HL-60 (cell line): ENCODE measurements at regions not wholly inside any gene's neighbourhood (a gene's known extent, or its start where the extent isn't known, plus 50 kb on each side); places are given as distances from the start of the nearest gene placed in this dataset.

Source experiments
- TF ChIP-seq, protein P1 (sequence below): IDR thresholded peaks from one replicate; pipeline ENCODE4 v1.5.1; 2011; ENCODE audit warnings: low read length, control low read depth, inconsistent platforms; ENCODE audit not compliant: insufficient read depth
- TF ChIP-seq, protein P2 (sequence below): IDR thresholded peaks from 2 replicates; pipeline ENCODE4 v1.6.1; 2012; ENCODE audit warnings: low read depth; ENCODE audit not compliant: insufficient replicate concordance

DNA sequence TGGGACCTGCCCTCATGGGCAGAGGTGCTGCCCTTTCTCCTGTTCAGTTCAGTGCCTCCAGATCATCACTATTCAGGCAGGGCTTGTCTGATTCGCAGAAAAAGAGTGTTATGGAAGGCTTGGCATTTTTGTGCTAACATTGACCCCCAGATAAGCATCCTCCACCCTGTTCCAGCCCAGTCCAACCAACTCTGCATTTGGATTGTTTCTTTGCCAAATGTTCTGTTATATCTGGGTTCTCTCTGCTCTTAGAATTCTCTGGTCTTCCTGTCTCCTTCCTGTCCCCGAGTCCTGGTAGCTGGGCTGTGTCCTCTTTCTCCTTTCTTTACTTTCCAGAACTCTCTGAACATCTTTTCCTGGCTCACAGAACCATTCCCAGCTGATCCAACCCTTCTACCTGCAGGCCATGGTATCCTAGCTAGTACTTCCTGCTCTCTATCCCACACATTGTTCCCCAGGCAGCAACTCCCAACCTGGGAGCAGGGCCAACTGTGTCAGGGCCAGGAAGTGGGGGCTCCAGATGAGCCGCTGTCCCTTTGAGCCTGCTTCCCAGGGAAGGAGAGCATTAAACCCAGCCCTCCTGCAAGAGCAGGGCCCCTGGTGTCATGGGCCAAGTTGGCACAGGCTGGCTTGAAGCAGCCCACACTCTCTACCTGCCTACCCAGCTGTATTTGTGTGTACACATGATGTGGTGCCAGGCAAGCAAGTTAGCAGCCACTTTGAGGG is 280.7 kb upstream of the CADM1 start:
- TF ChIP-seq, protein P1, sequence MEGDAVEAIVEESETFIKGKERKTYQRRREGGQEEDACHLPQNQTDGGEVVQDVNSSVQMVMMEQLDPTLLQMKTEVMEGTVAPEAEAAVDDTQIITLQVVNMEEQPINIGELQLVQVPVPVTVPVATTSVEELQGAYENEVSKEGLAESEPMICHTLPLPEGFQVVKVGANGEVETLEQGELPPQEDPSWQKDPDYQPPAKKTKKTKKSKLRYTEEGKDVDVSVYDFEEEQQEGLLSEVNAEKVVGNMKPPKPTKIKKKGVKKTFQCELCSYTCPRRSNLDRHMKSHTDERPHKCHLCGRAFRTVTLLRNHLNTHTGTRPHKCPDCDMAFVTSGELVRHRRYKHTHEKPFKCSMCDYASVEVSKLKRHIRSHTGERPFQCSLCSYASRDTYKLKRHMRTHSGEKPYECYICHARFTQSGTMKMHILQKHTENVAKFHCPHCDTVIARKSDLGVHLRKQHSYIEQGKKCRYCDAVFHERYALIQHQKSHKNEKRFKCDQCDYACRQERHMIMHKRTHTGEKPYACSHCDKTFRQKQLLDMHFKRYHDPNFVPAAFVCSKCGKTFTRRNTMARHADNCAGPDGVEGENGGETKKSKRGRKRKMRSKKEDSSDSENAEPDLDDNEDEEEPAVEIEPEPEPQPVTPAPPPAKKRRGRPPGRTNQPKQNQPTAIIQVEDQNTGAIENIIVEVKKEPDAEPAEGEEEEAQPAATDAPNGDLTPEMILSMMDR: no peak
- TF ChIP-seq, protein P2, sequence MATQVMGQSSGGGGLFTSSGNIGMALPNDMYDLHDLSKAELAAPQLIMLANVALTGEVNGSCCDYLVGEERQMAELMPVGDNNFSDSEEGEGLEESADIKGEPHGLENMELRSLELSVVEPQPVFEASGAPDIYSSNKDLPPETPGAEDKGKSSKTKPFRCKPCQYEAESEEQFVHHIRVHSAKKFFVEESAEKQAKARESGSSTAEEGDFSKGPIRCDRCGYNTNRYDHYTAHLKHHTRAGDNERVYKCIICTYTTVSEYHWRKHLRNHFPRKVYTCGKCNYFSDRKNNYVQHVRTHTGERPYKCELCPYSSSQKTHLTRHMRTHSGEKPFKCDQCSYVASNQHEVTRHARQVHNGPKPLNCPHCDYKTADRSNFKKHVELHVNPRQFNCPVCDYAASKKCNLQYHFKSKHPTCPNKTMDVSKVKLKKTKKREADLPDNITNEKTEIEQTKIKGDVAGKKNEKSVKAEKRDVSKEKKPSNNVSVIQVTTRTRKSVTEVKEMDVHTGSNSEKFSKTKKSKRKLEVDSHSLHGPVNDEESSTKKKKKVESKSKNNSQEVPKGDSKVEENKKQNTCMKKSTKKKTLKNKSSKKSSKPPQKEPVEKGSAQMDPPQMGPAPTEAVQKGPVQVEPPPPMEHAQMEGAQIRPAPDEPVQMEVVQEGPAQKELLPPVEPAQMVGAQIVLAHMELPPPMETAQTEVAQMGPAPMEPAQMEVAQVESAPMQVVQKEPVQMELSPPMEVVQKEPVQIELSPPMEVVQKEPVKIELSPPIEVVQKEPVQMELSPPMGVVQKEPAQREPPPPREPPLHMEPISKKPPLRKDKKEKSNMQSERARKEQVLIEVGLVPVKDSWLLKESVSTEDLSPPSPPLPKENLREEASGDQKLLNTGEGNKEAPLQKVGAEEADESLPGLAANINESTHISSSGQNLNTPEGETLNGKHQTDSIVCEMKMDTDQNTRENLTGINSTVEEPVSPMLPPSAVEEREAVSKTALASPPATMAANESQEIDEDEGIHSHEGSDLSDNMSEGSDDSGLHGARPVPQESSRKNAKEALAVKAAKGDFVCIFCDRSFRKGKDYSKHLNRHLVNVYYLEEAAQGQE: no peak
